H9 (cell line): ENCODE measurements at regions not wholly inside any gene's neighbourhood (a gene's known extent, or its start where the extent isn't known, plus 50 kb on each side); places are given as distances from the start of the nearest gene placed in this dataset.

ENCODE experiments used
- DNase-seq: peaks from one replicate; pipeline ENCODE4 v3.0.0-alpha.2; 2017
- H2AFZ ChIP-seq: one replicate; pipeline ENCODE4 v1.6.1; 2013; ENCODE audit warnings: mild to moderate bottlenecking, low read length, control low read depth, moderate library complexity
- H2AK5ac ChIP-seq: 2 replicates; pipeline ENCODE4 v1.6.1; 2013; ENCODE audit warnings: low read length, control low read depth, mixed read lengths; ENCODE audit not compliant: insufficient read length
- H2BK120ac ChIP-seq: one replicate; pipeline ENCODE4 v1.6.1; 2013; ENCODE audit warnings: low read depth, mild to moderate bottlenecking, low read length, control low read depth, inconsistent platforms; ENCODE audit not compliant: poor library complexity, severe bottlenecking
- H2BK12ac ChIP-seq: 2 replicates; pipeline ENCODE4 v1.6.1; 2013; ENCODE audit warnings: low read length, control low read depth, mixed read lengths, low read depth; ENCODE audit not compliant: insufficient read length
- H2BK15ac ChIP-seq: 2 replicates; pipeline ENCODE4 v1.6.1; 2013; ENCODE audit warnings: low read depth, low read length, control low read depth
- H2BK20ac ChIP-seq: one replicate; pipeline ENCODE4 v1.6.1; 2013; ENCODE audit warnings: low read depth, mild to moderate bottlenecking, low read length, control low read depth, inconsistent platforms; ENCODE audit not compliant: poor library complexity, severe bottlenecking
- H2BK5ac ChIP-seq: 2 replicates; pipeline ENCODE4 v1.6.1; 2013; ENCODE audit warnings: low read length, control low read depth, mixed read lengths; ENCODE audit not compliant: insufficient read length
- H3K14ac ChIP-seq: 2 replicates; pipeline ENCODE4 v1.6.1; 2013; ENCODE audit warnings: low read length, control low read depth; ENCODE audit not compliant: insufficient read depth
- H3K18ac ChIP-seq: 2 replicates; pipeline ENCODE4 v1.6.1; 2013; ENCODE audit warnings: low read depth, mild to moderate bottlenecking, mixed read lengths, low read length, control low read depth; ENCODE audit not compliant: insufficient read length
- H3K23ac ChIP-seq: 2 replicates; pipeline ENCODE4 v1.6.1; 2013; ENCODE audit warnings: low read length, control low read depth, mixed read lengths, low read depth; ENCODE audit not compliant: insufficient read length
- H3K23me2 ChIP-seq: 2 replicates; pipeline ENCODE4 v1.6.1; 2013; ENCODE audit warnings: low read depth, mild to moderate bottlenecking, mixed read lengths, low read length, control low read depth; ENCODE audit not compliant: insufficient read length, poor library complexity, severe bottlenecking
- H3K27ac ChIP-seq: 2 replicates; pipeline ENCODE4 v1.5.1; 2013; ENCODE audit warnings: low read length, control low read depth, mixed read lengths, low read depth; ENCODE audit not compliant: insufficient read length
- H3K27me3 ChIP-seq: 2 replicates; pipeline ENCODE4 v1.6.1; 2013; ENCODE audit warnings: low read length, control low read depth, inconsistent platforms; ENCODE audit not compliant: insufficient read depth
- H3K4ac ChIP-seq: 2 replicates; pipeline ENCODE4 v1.6.1; 2013; ENCODE audit warnings: low read depth, mild to moderate bottlenecking, control low read depth, inconsistent platforms, low read length, moderate library complexity
- H3K4me1 ChIP-seq: 2 replicates; pipeline ENCODE4 v1.6.1; 2013; ENCODE audit warnings: low read length, control low read depth, inconsistent platforms; ENCODE audit not compliant: insufficient read depth
- H3K4me2 ChIP-seq: 2 replicates; pipeline ENCODE4 v1.6.1; 2013; ENCODE audit warnings: low read length, control low read depth, mixed read lengths; ENCODE audit not compliant: insufficient read length, insufficient read depth
- H3K56ac ChIP-seq: 2 replicates; pipeline ENCODE4 v1.6.1; 2013; ENCODE audit warnings: low read depth, mild to moderate bottlenecking, mixed read lengths, low read length, control low read depth; ENCODE audit not compliant: insufficient read length
- H3K79me1 ChIP-seq: 2 replicates; pipeline ENCODE4 v1.6.1; 2013; ENCODE audit warnings: low read depth, mild to moderate bottlenecking, moderate library complexity, low read length, control low read depth, inconsistent platforms; ENCODE audit not compliant: insufficient read depth, poor library complexity, severe bottlenecking
- H3K79me2 ChIP-seq: 2 replicates; pipeline ENCODE4 v1.6.1; 2013; ENCODE audit warnings: low read length, control low read depth, inconsistent platforms; ENCODE audit not compliant: insufficient read depth
- H3K9ac ChIP-seq: 2 replicates; pipeline ENCODE4 v1.6.1; 2013; ENCODE audit warnings: low read length, control low read depth, mixed read lengths; ENCODE audit not compliant: insufficient read length; ENCODE audit errors: extremely low read depth
- H3K9me3 ChIP-seq: one replicate; pipeline ENCODE4 v1.6.1; 2013; ENCODE audit warnings: low read depth, low read length, inconsistent platforms; ENCODE audit not compliant: control insufficient read depth
- H3T11ph ChIP-seq: one replicate; pipeline ENCODE4 v1.6.1; 2013; ENCODE audit warnings: mild to moderate bottlenecking, low read length, control low read depth, inconsistent platforms
- H4K20me1 ChIP-seq: one replicate; pipeline ENCODE4 v1.6.1; 2013; ENCODE audit not compliant: control insufficient read depth, insufficient read length, insufficient read depth
- H4K5ac ChIP-seq: 2 replicates; pipeline ENCODE4 v1.6.1; 2013; ENCODE audit warnings: low read depth, mild to moderate bottlenecking, mixed read lengths, low read length, control low read depth; ENCODE audit not compliant: insufficient read length
- H4K8ac ChIP-seq: replicated peaks from 2 replicates; pipeline ENCODE4 v1.6.1; 2013; ENCODE audit warnings: low read length, control low read depth, mixed read lengths, low read depth; ENCODE audit not compliant: insufficient read length
- H4K91ac ChIP-seq: 2 replicates; pipeline ENCODE4 v1.6.1; 2013; ENCODE audit warnings: low read depth, mild to moderate bottlenecking, moderate library complexity, mixed read lengths, low read length, control low read depth; ENCODE audit not compliant: insufficient read length
- H3K27ac Mint-ChIP-seq, 3 experiments: 2 replicates in 2 of 3; 3 replicates in 1 of 3; pipeline ENCODE4 v1.8.0; 2020 to 2021; ENCODE audit warnings: mixed read lengths in 3 of 3, mild to moderate bottlenecking in 1 of 3, moderate library complexity in 1 of 3
- H3K27me3 Mint-ChIP-seq: 2 replicates; pipeline ENCODE4 v1.8.0; 2021; ENCODE audit warnings: low read depth, mild to moderate bottlenecking, moderate library complexity, mixed read lengths
- H3K36me3 Mint-ChIP-seq, 3 experiments: 2 replicates in 2 of 3; 3 replicates in 1 of 3; pipeline ENCODE4 v1.8.0; 2020 to 2021; ENCODE audit warnings: low read depth in 3 of 3, mixed read lengths in 3 of 3; ENCODE audit not compliant: insufficient read depth in 1 of 3
- H3K4me1 Mint-ChIP-seq, 2 experiments: 2 replicates each; pipeline ENCODE4 v1.8.0; 2020; ENCODE audit warnings: mixed read lengths in 2 of 2
- H3K4me3 Mint-ChIP-seq, 2 experiments: 2 replicates in 1 of 2; 3 replicates in 1 of 2; pipeline ENCODE4 v1.8.0; 2020 to 2021; ENCODE audit warnings: mild to moderate bottlenecking in 2 of 2, mixed read lengths in 2 of 2, moderate library complexity in 1 of 2
- H3K9me3 Mint-ChIP-seq, 2 experiments: 2 replicates in 1 of 2; 3 replicates in 1 of 2; pipeline ENCODE4 v1.8.0; 2020; ENCODE audit warnings: mild to moderate bottlenecking in 2 of 2, mixed read lengths in 2 of 2, moderate library complexity in 1 of 2
- CTCF ChIP-seq: fragments of 200-600 bp; sonication (generic); conservative IDR thresholded peaks from 3 replicates; pipeline ENCODE4 v1.8.0; 2021; ENCODE audit warnings: antibody characterized with exemption, mild to moderate bottlenecking
- WGBS: extraction: QIAGEN DNeasy Blood & Tissue Kit; methylation state at CpG from one replicate; pipeline ENCODE4 v1.1.7; 2013; ENCODE audit warnings: missing lambda C conversion rate, low lambda C conversion rate, mixed read lengths; ENCODE audit not compliant: insufficient read length; ENCODE audit errors: extremely low coverage; 5-methylcytosine and 5-hydroxymethylcytosine counted together

- H2BK12ac ChIP-seq = no peak overlapping the region
- Mint-ChIP-seq H3K36me3 (no peaks in the 10 kb centered on the region), H3K9me3 (no peaks in the 10 kb centered on the region), H3K4me3 (no peak overlapping the region), H3K27me3 (no peaks in the 10 kb centered on the region), H3K27ac (no peak overlapping the region), H3K4me1 (no peaks in the 10 kb centered on the region)
- H4K20me1 ChIP-seq = no peaks in the 10 kb centered on the region
- no peak overlapping the region for H2BK15ac ChIP-seq
- H4K91ac ChIP-seq = no peak overlapping the region
- no peak overlapping the region for H3K56ac ChIP-seq
- no peak overlapping the region for H3K4me2 ChIP-seq
- H4K8ac ChIP-seq = no peak overlapping the region
- H3K27me3 ChIP-seq = no peaks in the 10 kb centered on the region
- WGBS = no CpG with 5 or more reads among the region's 2 CpGs
- no peak overlapping the region for H2BK5ac ChIP-seq
- no peaks in the 10 kb centered on the region for H3K4me1 ChIP-seq
- no peak overlapping the region for H3K18ac ChIP-seq
- no peaks in the 10 kb centered on the region for H3K79me1 ChIP-seq
- H4K5ac ChIP-seq = no peak overlapping the region
- H2AK5ac ChIP-seq = no peak overlapping the region
- no peak for TF ChIP-seq CTCF
- no peaks in the 10 kb centered on the region for H3K79me2 ChIP-seq
- H3K4ac ChIP-seq = no peak overlapping the region
- H2BK20ac ChIP-seq = no peak overlapping the region
- DNase-seq = no peak
- H3K14ac ChIP-seq = no peak overlapping the region
- no peak overlapping the region for H2AFZ ChIP-seq
- no peak overlapping the region for H3T11ph ChIP-seq
- H3K23ac ChIP-seq = no peak overlapping the region
- no peaks in the 10 kb centered on the region for H3K9me3 ChIP-seq
- H3K9ac ChIP-seq = no peak overlapping the region
- H3K23me2 ChIP-seq = no peaks in the 10 kb centered on the region
- H3K27ac ChIP-seq = no peak overlapping the region
- no peak overlapping the region for H2BK120ac ChIP-seq
These were observed 1829.1 kb downstream of the LRRC4C start for GRCh38 chr11:39630365-39630764.
